SK-N-SH treated with all-trans-retinoic acid at 6 μM for 48 hours (cell line): ENCODE measurements at regions not wholly inside any gene's neighbourhood (a gene's known extent, or its start where the extent isn't known, plus 50 kb on each side); places are given as distances from the start of the nearest gene placed in this dataset.

ENCODE experiments used
- BACH2 ChIP-seq: fragments of 250-450 bp; sonication (Bioruptor Pico); IDR thresholded peaks from 2 replicates; pipeline ENCODE4 v1.9.0; 2021; ENCODE audit warnings: mild to moderate bottlenecking, borderline replicate concordance
- CSDC2 ChIP-seq: fragments of 250-450 bp; sonication (Bioruptor Pico); IDR thresholded peaks from 2 replicates; pipeline ENCODE4 v1.5.0; 2020; ENCODE audit warnings: mild to moderate bottlenecking, moderate library complexity
- ESRRG ChIP-seq: fragments of 250-450 bp; sonication (Bioruptor Pico); IDR thresholded peaks from 2 replicates; pipeline ENCODE4 v1.6.1; 2021; ENCODE audit warnings: mild to moderate bottlenecking
- ISL1 ChIP-seq: fragments of 250-450 bp; sonication (Bioruptor Pico); IDR thresholded peaks from 2 replicates; pipeline ENCODE4 v2.1.2; 2022; ENCODE audit warnings: mild to moderate bottlenecking, moderate library complexity
- PPARA ChIP-seq: fragments of 250-450 bp; sonication (Bioruptor Pico); IDR thresholded peaks from 2 replicates; pipeline ENCODE4 v1.5.0; 2020; ENCODE audit warnings: mild to moderate bottlenecking, borderline replicate concordance
- SNAI2 ChIP-seq: fragments of 250-450 bp; sonication (Bioruptor Pico); IDR thresholded peaks from 2 replicates; pipeline ENCODE4 v1.5.0; 2020; ENCODE audit warnings: mild to moderate bottlenecking, moderate library complexity
- TCF4 ChIP-seq: fragments of 250-450 bp; sonication (Bioruptor Pico); IDR thresholded peaks from 2 replicates; pipeline ENCODE4 v1.8.0; 2021; ENCODE audit warnings: mild to moderate bottlenecking, moderate library complexity, borderline replicate concordance
- TOX ChIP-seq: fragments of 250-450 bp; sonication (Bioruptor Pico); IDR thresholded peaks from 2 replicates; pipeline ENCODE4 v1.8.0; 2021; ENCODE audit warnings: mild to moderate bottlenecking, moderate library complexity, borderline replicate concordance
- ZNF8 ChIP-seq: fragments of 450-650 bp; formaldehyde crosslinking; IDR thresholded peaks from 2 replicates; pipeline ENCODE4 v1.5.0; 2020; ENCODE audit warnings: mild to moderate bottlenecking, moderate library complexity
- TF ChIP-seq, protein P1 (sequence below): fragments of 250-450 bp; sonication (Bioruptor Pico); IDR thresholded peaks from 2 replicates; pipeline ENCODE4 v1.5.1; 2020; ENCODE audit warnings: low read depth, mild to moderate bottlenecking, moderate library complexity
- TF ChIP-seq, protein P2 (sequence below): fragments of 250-450 bp; sonication (Bioruptor Pico); IDR thresholded peaks from 2 replicates; pipeline ENCODE4 v1.5.0; 2020; ENCODE audit warnings: mild to moderate bottlenecking, moderate library complexity
- TF ChIP-seq, protein P3 (sequence below): fragments of 250-450 bp; sonication (Bioruptor Pico); IDR thresholded peaks from 2 replicates; pipeline ENCODE4 v1.8.0; 2020; ENCODE audit warnings: mild to moderate bottlenecking, moderate library complexity, borderline replicate concordance

DNA sequence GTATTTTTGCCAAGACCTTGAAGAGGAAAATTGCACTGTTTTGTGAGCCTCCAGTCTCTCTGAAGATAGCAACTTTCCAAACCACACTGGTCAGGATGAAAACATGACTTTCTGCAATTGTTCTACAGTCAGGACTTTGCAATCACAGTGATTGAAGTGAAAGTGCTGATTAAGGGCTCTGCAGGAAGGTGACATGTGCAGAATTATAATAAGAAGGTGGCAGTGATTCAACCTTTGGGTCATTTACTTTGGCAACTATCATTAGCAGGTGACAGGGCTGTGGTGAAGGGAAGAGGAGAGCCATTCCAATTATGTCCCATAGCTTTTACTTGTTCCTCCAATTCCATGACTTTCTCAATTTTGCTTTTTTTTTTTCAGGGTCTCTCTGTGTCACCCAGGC is 350.0 kb upstream of the FZD8 start:
- TF ChIP-seq, protein P1, sequence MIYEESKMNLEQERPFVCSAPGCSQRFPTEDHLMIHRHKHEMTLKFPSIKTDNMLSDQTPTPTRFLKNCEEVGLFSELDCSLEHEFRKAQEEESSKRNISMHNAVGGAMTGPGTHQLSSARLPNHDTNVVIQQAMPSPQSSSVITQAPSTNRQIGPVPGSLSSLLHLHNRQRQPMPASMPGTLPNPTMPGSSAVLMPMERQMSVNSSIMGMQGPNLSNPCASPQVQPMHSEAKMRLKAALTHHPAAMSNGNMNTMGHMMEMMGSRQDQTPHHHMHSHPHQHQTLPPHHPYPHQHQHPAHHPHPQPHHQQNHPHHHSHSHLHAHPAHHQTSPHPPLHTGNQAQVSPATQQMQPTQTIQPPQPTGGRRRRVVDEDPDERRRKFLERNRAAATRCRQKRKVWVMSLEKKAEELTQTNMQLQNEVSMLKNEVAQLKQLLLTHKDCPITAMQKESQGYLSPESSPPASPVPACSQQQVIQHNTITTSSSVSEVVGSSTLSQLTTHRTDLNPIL = no peak
- no peak for TF ChIP-seq PPARA
- TF ChIP-seq TCF4 (CRISPR knock-in tag) = no peak
- TF ChIP-seq CSDC2 (CRISPR knock-in tag) = no peak
- TF ChIP-seq BACH2 = no peak
- TF ChIP-seq, protein P2, sequence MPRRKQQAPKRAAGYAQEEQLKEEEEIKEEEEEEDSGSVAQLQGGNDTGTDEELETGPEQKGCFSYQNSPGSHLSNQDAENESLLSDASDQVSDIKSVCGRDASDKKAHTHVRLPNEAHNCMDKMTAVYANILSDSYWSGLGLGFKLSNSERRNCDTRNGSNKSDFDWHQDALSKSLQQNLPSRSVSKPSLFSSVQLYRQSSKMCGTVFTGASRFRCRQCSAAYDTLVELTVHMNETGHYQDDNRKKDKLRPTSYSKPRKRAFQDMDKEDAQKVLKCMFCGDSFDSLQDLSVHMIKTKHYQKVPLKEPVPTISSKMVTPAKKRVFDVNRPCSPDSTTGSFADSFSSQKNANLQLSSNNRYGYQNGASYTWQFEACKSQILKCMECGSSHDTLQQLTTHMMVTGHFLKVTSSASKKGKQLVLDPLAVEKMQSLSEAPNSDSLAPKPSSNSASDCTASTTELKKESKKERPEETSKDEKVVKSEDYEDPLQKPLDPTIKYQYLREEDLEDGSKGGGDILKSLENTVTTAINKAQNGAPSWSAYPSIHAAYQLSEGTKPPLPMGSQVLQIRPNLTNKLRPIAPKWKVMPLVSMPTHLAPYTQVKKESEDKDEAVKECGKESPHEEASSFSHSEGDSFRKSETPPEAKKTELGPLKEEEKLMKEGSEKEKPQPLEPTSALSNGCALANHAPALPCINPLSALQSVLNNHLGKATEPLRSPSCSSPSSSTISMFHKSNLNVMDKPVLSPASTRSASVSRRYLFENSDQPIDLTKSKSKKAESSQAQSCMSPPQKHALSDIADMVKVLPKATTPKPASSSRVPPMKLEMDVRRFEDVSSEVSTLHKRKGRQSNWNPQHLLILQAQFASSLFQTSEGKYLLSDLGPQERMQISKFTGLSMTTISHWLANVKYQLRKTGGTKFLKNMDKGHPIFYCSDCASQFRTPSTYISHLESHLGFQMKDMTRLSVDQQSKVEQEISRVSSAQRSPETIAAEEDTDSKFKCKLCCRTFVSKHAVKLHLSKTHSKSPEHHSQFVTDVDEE (CRISPR knock-in tag) = no peak
- no peak for TF ChIP-seq ESRRG
- TF ChIP-seq SNAI2 (CRISPR knock-in tag) = no peak
- TF ChIP-seq ISL1 (CRISPR knock-in tag) = no peak
- TF ChIP-seq, protein P3, sequence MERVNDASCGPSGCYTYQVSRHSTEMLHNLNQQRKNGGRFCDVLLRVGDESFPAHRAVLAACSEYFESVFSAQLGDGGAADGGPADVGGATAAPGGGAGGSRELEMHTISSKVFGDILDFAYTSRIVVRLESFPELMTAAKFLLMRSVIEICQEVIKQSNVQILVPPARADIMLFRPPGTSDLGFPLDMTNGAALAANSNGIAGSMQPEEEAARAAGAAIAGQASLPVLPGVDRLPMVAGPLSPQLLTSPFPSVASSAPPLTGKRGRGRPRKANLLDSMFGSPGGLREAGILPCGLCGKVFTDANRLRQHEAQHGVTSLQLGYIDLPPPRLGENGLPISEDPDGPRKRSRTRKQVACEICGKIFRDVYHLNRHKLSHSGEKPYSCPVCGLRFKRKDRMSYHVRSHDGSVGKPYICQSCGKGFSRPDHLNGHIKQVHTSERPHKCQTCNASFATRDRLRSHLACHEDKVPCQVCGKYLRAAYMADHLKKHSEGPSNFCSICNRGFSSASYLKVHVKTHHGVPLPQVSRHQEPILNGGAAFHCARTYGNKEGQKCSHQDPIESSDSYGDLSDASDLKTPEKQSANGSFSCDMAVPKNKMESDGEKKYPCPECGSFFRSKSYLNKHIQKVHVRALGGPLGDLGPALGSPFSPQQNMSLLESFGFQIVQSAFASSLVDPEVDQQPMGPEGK (CRISPR knock-in tag) = no peak
- TF ChIP-seq ZNF8 (CRISPR knock-in tag) = no peak
- TF ChIP-seq TOX = no peak
